Dedifferentiated amniotic fluid mesenchymal stem cell (primary cell): ENCODE measurements at regions not wholly inside any gene's neighbourhood (a gene's known extent, or its start where the extent isn't known, plus 50 kb on each side); places are given as distances from the start of the nearest gene placed in this dataset.
"Not testable (repeated sequence)": the region's sequence is repeated elsewhere in the genome, so short reads cannot be mapped to it uniquely, and the experiment has no call there.

Source experiments
- DNase-seq: peaks from one replicate; pipeline ENCODE4 v3.0.0-alpha.2; 2016; ENCODE audit errors: extremely low spot score

DNA sequence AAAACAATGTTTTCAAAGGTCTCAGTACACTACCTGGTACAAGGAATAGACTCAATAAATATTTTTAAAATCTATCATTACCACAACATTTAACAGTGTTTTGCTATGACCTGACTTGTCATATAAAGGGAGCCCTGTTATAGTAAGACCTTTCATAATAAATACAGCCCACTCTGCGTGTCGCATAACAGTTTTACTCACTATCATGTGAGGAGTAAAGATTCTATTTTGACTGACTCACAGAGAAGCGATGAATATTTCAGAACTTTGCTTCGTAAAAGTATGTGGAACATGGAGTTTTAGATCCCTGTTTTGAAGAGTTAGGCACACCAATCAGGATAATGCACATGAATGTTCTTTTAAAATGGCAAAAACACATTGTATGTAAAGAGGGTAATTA lies 531.2 kb downstream of the KCNA4 start:
- DNase-seq = no peak

DNA sequence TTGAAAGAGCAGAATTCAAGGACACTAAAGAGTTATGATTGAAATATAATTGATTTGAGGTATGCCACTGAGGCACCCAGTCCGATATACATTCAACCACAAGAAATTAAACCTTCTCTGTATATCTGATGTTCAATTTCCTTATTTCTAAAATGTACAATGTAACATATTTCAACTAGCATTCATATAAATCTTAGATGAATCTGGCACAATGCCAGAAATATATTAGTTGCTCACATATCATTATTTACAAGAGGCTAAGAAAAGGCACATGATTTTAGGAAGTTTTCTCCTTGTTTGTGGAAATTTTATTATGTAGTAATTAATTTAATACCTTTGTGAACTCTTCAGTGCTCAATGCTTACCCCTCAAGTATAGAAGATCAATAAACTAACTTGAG lies 532.3 kb downstream of the KCNA4 start:
- DNase-seq = no peak

- no peak for DNase-seq
Observed at GRCh38 chr11:29483831-29484230, 533.0 kb downstream of the KCNA4 start.

GRCh38 chr11:29482510-29482909 lies 534.3 kb downstream of the KCNA4 start:
- no peak for DNase-seq

DNA sequence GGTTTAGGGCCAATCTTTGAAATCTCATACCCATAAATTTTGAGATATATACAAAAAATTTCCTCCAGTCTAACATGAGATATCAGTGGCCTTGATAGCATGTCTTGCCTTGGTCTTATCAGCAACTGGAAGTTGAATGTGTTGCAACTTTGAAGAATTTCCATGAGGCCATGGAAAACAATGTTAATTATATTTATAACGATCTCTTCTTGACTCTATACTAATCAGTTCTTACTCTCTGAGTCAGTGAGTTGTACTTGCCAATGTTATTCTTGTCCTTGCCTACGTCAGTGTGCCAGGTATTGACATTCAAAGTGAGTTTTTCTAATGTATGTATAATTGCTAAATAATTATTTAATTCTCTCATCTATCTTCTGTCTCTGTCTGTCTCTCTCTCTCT lies 535.1 kb downstream of the KCNA4 start:
- DNase-seq = no peak

DNA sequence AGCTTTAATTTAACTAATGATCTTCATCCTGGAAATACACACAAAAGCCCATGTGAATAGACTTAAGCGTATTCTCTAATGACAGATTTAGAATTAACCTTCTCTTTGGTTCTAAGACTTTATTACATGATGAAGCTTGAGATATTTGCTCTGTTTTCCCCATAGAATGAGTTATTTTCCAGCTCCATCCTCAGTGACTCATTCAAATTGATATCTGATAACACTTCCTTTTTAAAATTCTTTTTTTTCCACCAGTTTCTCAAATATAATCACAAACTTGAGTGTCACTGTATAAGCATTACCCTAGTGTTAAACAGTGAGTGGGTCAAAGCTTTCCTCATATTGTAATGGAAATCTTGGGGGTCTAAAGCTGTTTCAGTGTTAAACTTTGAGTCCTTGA lies 535.8 kb downstream of the KCNA4 start:
- DNase-seq = no peak

GRCh38 chr11:29458252-29458651 lies 558.6 kb downstream of the KCNA4 start:
- no peak for DNase-seq

DNA sequence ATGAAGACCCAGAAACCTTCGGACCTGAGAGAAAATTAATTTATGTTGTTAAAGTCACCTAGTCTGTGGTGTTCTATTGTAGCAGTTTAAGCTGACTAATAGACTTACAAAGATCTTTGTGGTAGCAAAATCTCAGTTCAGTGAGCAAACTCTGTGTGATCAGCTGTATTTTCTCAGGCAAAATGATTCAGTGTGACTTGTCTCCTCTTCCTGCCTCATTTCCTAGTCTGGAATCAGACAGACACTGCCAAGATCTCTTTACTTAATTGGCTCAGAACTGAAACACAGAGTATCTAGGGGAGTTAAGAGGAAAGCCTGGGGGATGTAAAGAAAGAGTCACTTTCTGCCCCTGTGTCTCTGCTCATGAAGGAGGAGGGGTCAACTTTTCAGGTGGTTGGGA lies 564.7 kb downstream of the KCNA4 start:
- no peak for DNase-seq

GRCh38 chr11:29449281-29450074 lies 567.4 kb downstream of the KCNA4 start:
- DNase-seq = peak; percentile 37

DNA sequence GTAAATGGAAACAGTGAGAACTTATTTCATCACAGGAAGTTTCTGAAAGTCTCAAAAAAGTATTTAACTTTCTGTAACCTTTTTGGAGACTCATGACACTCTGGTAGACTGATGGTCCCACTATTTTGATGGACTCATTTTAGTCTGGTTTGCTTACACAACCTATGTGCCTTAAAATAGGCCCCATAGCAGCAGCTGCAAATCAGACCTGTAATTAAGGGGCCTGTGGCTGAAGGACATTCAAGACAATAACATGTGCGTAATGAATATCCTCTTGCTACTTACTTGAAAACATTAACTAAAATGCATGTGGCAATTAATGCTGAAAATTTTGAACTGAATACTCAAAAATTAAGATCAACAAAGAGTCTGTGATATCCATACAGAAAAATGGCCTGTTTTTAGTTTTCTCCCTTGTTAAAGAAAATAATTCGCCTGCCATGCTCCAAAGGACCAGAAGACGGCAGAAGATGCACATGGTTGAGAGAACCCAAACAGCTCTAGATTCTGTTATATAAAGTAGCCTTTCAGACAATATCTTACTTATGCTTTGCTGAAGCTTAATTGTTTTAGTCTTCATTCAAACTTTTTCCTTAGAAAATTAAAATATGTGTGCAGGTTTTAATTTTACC lies 568.5 kb downstream of the KCNA4 start:
- peak; percentile 26 for DNase-seq

GRCh38 chr11:29447821-29448220 lies 569.0 kb downstream of the KCNA4 start:
- no peak for DNase-seq

DNA sequence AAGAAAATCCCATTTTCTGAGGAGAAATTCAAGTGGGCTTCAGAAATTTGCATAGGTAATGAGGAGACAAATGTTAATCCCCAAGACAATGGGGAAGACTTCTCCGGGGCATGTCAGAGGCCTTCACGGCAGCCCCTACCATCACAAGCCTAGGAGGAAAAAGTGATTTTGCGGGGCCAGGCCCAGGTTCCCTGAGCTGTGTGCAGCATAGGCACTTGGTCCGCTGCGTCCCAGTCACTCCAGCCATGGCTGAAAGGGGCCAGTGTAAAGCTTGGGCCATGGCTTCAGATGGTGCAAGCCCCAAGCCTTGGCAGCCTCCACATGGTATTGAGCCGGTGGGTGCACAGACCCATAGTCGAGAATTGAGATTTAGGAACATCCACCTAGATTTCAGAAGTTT lies 570.7 kb downstream of the KCNA4 start:
- no peak for DNase-seq

DNA sequence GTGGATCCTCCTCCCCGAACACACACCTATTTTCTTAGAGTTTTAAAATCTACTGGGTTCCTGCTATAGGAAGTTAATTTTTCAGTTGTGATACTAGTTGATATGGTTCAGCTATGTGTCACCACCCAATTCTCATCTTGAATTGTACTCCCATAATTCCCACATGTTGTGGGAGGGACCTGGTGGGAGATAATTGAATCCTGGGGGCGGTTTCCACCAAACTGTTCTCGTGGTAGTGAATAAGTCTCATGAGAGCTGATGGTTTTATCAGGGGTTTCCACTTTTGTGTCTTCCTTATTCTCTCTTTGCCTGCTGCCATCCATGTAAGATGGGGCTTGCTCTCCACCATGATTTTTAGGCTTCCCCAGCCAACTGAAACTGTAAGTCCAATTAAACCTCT lies 571.6 kb downstream of the KCNA4 start:
- DNase-seq = not testable (repeated sequence)

DNA sequence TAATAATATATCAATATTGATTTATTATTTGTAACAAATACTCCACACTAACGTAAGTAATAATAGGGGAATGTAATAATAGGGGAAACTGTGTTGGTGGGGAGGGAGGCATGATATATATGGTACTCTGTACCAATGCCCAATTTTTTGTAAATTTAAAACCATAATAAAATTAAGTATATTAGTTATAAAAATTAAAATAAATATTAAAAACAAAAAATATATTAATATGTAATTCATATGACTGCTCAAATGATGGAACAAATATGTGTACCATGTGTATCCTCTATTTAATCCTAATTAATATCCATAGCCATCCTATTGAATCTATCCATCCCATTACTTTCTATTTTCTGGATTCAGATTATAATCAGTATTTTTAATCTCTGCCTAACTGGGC lies 578.0 kb downstream of the KCNA4 start:
- DNase-seq = no peak

DNA sequence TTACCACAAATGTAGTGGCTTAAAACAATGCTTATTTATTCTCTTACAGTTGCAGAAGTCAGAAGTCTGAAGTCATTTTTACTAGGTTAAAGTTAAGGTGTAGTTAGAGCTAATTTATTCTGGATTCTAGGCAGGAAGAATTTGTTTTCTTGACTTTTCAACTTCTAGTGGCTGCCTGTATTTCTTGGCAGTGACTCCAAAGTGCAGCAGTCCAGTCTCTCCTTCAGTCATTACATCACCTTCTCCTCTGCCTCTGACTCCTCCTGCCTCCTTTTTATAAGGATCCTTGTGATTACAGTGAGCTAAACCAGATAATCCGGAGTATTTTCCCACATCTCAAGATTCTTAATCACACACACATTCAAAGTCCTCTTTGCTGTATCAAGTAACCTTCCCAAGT lies 581.4 kb downstream of the KCNA4 start:
- no peak for DNase-seq

DNA sequence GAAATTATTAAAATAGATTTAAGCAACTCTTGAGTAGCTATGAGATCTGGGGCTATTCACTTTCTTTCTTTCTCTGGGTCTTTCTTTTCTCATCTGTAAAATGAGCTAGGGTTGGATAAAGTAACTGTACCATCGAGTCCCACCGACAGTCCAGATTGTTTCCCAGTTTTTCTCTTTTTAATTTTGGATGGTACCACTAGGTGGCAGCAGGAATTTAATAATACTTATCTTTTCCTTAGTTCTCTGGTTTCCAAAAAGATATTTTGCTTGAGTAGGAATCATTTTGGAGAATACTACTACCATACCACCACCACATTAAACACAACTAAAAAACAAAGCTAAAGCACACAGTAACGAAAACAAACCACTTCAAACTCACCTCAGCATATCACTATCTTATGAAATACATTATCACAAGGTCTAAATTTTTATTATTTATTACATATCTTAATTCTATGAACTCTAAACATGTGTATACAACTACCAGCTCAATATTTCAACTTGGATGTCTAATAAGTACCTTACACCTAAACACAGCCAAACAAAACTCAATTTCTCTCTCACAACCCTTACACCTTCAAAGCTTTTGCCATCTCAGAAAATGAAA lies 584.0 kb downstream of the KCNA4 start:
- peak; percentile 37 for DNase-seq

GRCh38 chr11:29405305-29405704 lies 611.5 kb downstream of the KCNA4 start:
- no peak for DNase-seq

GRCh38 chr11:29395555-29396072 lies 621.2 kb downstream of the KCNA4 start:
- DNase-seq = no peak

DNA sequence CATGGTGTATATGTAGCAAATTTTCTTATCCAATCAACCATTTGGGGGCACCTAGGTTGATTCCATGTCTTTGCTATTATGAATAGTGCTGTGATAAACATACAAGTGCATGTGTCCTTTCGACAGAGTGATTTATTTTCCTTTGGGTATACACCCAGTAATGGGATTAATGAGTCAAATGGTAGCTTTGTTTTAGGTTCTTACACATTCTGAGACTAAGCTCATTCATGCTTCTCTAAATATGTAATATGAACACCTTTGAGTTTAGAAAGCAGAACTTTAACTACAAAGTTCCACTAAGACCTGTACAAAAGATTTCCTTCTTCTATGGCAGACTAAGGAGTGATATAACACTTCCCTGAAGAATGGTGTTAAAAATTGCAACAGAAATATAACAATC lies 627.0 kb downstream of the KCNA4 start:
- DNase-seq = no peak

DNA sequence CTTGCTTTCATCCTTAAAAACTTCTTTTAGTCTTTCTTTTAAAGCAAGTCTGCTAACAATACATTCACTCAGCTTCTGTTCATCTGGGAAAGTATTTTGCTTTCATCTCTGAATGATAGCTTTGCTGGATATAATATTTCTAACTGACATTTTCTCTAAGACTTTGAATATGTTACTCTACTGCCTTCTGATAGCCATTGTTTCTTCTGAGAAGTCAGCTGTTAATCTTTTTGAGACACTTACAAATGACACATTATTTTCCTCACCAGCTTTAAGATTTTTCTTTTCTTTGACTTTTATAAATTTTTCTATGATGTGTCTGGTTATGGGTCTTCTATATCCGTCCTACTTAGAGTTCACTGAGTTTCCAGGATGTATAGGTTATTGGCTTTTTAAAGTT lies 643.1 kb downstream of the KCNA4 start:
- no peak for DNase-seq

DNA sequence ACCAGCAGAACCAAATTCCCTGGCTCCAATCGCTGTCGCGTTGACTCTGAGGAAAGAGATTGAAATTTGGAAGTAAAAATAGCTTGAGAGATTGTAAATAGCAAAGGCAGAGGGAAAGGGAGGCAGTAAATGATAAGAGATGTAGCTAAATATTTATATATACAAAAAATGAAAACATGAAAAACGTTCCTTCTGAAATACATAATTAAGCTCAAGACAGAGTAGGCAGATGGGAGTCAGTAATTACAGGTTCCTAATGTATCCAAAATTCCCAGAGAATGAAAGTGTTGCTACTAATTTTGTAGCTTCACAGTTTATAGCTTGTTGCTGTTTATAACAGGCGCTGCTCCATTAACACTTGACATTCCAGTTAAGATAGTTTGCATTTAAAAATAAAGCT lies 648.7 kb downstream of the KCNA4 start:
- no peak for DNase-seq

- DNase-seq = no peak
Observed at GRCh38 chr11:29364006-29364405, 652.8 kb downstream of the KCNA4 start.

- DNase-seq = peak; percentile 37
Observed at GRCh38 chr11:29361369-29361768, 655.5 kb downstream of the KCNA4 start.
